Neural progenitor cell (in vitro differentiated cells): ENCODE measurements at regions not wholly inside any gene's neighbourhood (a gene's known extent, or its start where the extent isn't known, plus 50 kb on each side); places are given as distances from the start of the nearest gene placed in this dataset.

Source experiments
- DNase-seq: peaks from one replicate; pipeline ENCODE4 v3.0.0-alpha.2; 2016; ENCODE audit warnings: low spot score
- H2AFZ ChIP-seq: fragments of 200-600 bp; sonication (generic); replicated peaks from 2 replicates; pipeline ENCODE4 v1.6.1; 2016; ENCODE audit warnings: antibody characterized with exemption
- H3F3A ChIP-seq: fragments of 200-600 bp; sonication (generic); 2 replicates; pipeline ENCODE4 v1.6.1; 2016; ENCODE audit warnings: antibody characterized with exemption, low read depth
- H3K27ac ChIP-seq: fragments of 200-600 bp; sonication (generic); 2 replicates; pipeline ENCODE4 v1.5.1; 2016; ENCODE audit warnings: mild to moderate bottlenecking
- H3K27me3 ChIP-seq: fragments of 200-600 bp; sonication (generic); 2 replicates; pipeline ENCODE4 v1.6.1; 2016; ENCODE audit warnings: mild to moderate bottlenecking, moderate library complexity
- H3K36me3 ChIP-seq: fragments of 200-600 bp; sonication (generic); 2 replicates; pipeline ENCODE4 v1.5.1; 2016
- H3K4me1 ChIP-seq: fragments of 200-600 bp; sonication (generic); 2 replicates; pipeline ENCODE4 v1.6.1; 2016; ENCODE audit warnings: mixed run types
- H3K4me2 ChIP-seq: fragments of 200-600 bp; sonication (generic); 2 replicates; pipeline ENCODE4 v1.6.1; 2016
- H3K4me3 ChIP-seq: fragments of 200-600 bp; sonication (generic); 2 replicates; pipeline ENCODE4 v1.5.1; 2016
- H3K79me2 ChIP-seq: fragments of 200-600 bp; sonication (generic); 2 replicates; pipeline ENCODE4 v1.6.1; 2016; ENCODE audit warnings: low read depth
- H3K9ac ChIP-seq: fragments of 200-600 bp; sonication (generic); 2 replicates; pipeline ENCODE4 v1.6.1; 2016
- H3K9me3 ChIP-seq: fragments of 200-600 bp; sonication (generic); 2 replicates; pipeline ENCODE4 v1.5.1; 2016; ENCODE audit warnings: low read depth
- H4K20me1 ChIP-seq: fragments of 200-600 bp; sonication (generic); 2 replicates; pipeline ENCODE4 v1.6.1; 2016; ENCODE audit warnings: low read depth
- H3K27ac Mint-ChIP-seq: 3 replicates; pipeline ENCODE4 v1.8.0; 2021; ENCODE audit warnings: mixed read lengths
- H3K27me3 Mint-ChIP-seq: 2 replicates; pipeline ENCODE4 v1.8.0; 2022; ENCODE audit warnings: low read depth, mild to moderate bottlenecking, inconsistent platforms, moderate library complexity, mixed read lengths; ENCODE audit not compliant: insufficient read depth
- H3K36me3 Mint-ChIP-seq: 3 replicates; pipeline ENCODE4 v1.8.0; 2021; ENCODE audit warnings: mixed read lengths
- H3K4me1 Mint-ChIP-seq: 3 replicates; pipeline ENCODE4 v1.8.0; 2021; ENCODE audit warnings: mixed read lengths
- H3K4me3 Mint-ChIP-seq: 3 replicates; pipeline ENCODE4 v1.8.0; 2021; ENCODE audit warnings: mild to moderate bottlenecking, moderate library complexity, mixed read lengths
- H3K9me3 Mint-ChIP-seq: 3 replicates; pipeline ENCODE4 v1.8.0; 2020; ENCODE audit warnings: mixed read lengths
- EZH2 ChIP-seq: fragments of 200-600 bp; sonication (generic); IDR thresholded peaks from 2 replicates; pipeline ENCODE4 v1.6.1; 2017; ENCODE audit warnings: antibody characterized with exemption, mild to moderate bottlenecking, moderate library complexity
- EZH2phosphoT487 ChIP-seq: fragments of 200-600 bp; sonication (generic); IDR thresholded peaks from 2 replicates; pipeline ENCODE4 v1.6.1; 2017; ENCODE audit warnings: antibody characterized with exemption
- TF ChIP-seq, protein P1 (sequence below): fragments of 200-600 bp; sonication (generic); IDR thresholded peaks from 2 replicates; pipeline ENCODE4 v1.5.1; 2017; ENCODE audit warnings: antibody characterized with exemption, mild to moderate bottlenecking

DNA sequence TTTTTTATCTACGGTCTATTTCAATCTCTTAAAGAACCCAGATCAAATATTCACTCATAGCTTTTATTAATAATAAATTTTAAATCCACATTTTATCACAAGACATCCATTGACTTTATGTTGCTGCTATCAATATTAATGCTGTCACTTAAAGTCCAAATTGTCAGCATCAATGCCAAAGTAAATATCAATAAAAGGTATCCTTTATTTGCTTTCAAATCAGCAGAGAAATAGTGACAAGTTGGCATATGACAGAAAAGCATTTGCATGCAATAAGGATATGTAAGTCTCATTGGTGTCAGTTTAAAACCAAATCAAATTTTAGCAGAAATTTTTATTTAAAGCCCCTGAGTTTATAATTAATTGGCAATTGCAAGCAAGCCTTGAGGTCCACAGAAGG is 775.4 kb downstream of the ADCYAP1 start:
- Histone ChIP-seq H3K36me3 (no peaks in the 10 kb centered on the region), H3K9ac (no peak overlapping the region), H3F3A (no peaks in the 10 kb centered on the region), H3K4me3 (no peak overlapping the region), H3K4me2 (no peak overlapping the region), H3K27ac (no peak overlapping the region), H4K20me1 (no peaks in the 10 kb centered on the region), H3K9me3 (no peaks in the 10 kb centered on the region), H3K79me2 (no peaks in the 10 kb centered on the region), H2AFZ (no peak overlapping the region), H3K27me3 (no peaks in the 10 kb centered on the region), H3K4me1 (no peaks in the 10 kb centered on the region)
- DNase-seq = no peak
- TF ChIP-seq EZH2 (no peak), EZH2phosphoT487 (no peak)
- TF ChIP-seq, protein P1, sequence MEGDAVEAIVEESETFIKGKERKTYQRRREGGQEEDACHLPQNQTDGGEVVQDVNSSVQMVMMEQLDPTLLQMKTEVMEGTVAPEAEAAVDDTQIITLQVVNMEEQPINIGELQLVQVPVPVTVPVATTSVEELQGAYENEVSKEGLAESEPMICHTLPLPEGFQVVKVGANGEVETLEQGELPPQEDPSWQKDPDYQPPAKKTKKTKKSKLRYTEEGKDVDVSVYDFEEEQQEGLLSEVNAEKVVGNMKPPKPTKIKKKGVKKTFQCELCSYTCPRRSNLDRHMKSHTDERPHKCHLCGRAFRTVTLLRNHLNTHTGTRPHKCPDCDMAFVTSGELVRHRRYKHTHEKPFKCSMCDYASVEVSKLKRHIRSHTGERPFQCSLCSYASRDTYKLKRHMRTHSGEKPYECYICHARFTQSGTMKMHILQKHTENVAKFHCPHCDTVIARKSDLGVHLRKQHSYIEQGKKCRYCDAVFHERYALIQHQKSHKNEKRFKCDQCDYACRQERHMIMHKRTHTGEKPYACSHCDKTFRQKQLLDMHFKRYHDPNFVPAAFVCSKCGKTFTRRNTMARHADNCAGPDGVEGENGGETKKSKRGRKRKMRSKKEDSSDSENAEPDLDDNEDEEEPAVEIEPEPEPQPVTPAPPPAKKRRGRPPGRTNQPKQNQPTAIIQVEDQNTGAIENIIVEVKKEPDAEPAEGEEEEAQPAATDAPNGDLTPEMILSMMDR = no peak
- H3K4me3 Mint-ChIP-seq = no peak overlapping the region
- H3K27me3 Mint-ChIP-seq = no peaks in the 10 kb centered on the region
- no peak overlapping the region for H3K27ac Mint-ChIP-seq
- no peaks in the 10 kb centered on the region for H3K36me3 Mint-ChIP-seq
- H3K4me1 Mint-ChIP-seq = no peaks in the 10 kb centered on the region
- H3K9me3 Mint-ChIP-seq = no peaks in the 10 kb centered on the region

DNA sequence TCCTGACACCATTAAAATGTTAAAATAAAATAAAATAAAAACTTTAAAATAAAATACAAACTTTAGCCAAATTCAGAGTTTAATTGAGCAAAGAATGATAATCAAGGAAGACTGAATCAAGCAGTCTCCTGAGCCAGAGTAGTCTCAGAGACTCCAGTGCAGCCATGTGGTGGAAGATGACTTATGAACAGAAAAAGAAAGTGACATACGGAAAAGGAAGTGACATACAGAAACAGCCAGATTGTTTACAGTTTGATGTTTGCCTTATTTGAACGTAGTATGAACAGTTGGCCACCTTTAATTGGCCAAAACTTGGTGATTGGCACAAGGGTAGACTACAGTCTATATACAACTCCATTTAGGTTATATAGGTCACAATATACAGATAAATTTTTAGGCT is 787.2 kb downstream of the ADCYAP1 start:
- Mint-ChIP-seq H3K36me3 (no peaks in the 10 kb centered on the region), H3K4me3 (no peak overlapping the region), H3K9me3 (no peaks in the 10 kb centered on the region), H3K4me1 (peaks cover 4% of the 10 kb centered on the region), H3K27me3 (no peaks in the 10 kb centered on the region), H3K27ac (no peak overlapping the region)
- no peak for DNase-seq
- no peaks in the 10 kb centered on the region for H3K79me2 ChIP-seq
- H3K9me3 ChIP-seq = no peaks in the 10 kb centered on the region
- H3K27me3 ChIP-seq = no peaks in the 10 kb centered on the region
- H4K20me1 ChIP-seq = no peaks in the 10 kb centered on the region
- no peaks in the 10 kb centered on the region for H3K4me1 ChIP-seq
- no peak overlapping the region for H3K4me2 ChIP-seq
- no peak overlapping the region for H3K9ac ChIP-seq
- H3K4me3 ChIP-seq = no peak overlapping the region
- H3K36me3 ChIP-seq = no peaks in the 10 kb centered on the region
- H3K27ac ChIP-seq = no peak overlapping the region
- H3F3A ChIP-seq = no peaks in the 10 kb centered on the region
- TF ChIP-seq EZH2phosphoT487 = no peak
- TF ChIP-seq, protein P1 = no peak
- TF ChIP-seq EZH2 = no peak
- no peak overlapping the region for H2AFZ ChIP-seq

DNA sequence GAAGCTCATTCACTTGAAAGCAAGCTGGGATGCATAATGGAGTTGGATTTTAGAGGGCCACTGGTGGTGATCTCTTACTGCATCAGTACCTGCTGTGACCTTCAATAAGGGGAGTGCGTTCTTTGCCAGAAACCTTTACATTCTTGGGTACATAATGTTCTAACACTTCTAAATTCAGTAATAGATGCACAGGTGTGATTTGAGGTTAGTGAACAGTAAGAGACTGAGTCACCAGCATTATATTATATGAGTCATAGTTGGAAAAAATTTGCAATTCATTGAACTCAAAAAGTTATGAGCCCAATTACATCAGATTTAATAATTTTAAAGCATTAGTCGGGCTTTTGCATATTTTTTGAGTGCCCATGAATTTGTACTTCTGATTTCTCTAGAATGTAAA is 803.3 kb downstream of the ADCYAP1 start:
- TF ChIP-seq, protein P1 = no peak
- TF ChIP-seq EZH2 = no peak
- TF ChIP-seq EZH2phosphoT487 = no peak
- Histone ChIP-seq H3K4me2 (no peak overlapping the region), H3K4me3 (no peak overlapping the region), H3K4me1 (no peaks in the 10 kb centered on the region), H2AFZ (no peak overlapping the region), H3K79me2 (no peaks in the 10 kb centered on the region), H3F3A (no peaks in the 10 kb centered on the region), H3K27me3 (no peaks in the 10 kb centered on the region), H3K36me3 (no peaks in the 10 kb centered on the region), H3K9me3 (no peaks in the 10 kb centered on the region), H3K27ac (no peak overlapping the region), H4K20me1 (no peaks in the 10 kb centered on the region), H3K9ac (no peak overlapping the region)
- H3K27me3 Mint-ChIP-seq = no peaks in the 10 kb centered on the region
- H3K4me3 Mint-ChIP-seq = no peak overlapping the region
- no peaks in the 10 kb centered on the region for H3K36me3 Mint-ChIP-seq
- DNase-seq = no peak
- no peak overlapping the region for H3K27ac Mint-ChIP-seq
- no peaks in the 10 kb centered on the region for H3K4me1 Mint-ChIP-seq
- peaks cover 2% of the 10 kb centered on the region for H3K9me3 Mint-ChIP-seq

DNA sequence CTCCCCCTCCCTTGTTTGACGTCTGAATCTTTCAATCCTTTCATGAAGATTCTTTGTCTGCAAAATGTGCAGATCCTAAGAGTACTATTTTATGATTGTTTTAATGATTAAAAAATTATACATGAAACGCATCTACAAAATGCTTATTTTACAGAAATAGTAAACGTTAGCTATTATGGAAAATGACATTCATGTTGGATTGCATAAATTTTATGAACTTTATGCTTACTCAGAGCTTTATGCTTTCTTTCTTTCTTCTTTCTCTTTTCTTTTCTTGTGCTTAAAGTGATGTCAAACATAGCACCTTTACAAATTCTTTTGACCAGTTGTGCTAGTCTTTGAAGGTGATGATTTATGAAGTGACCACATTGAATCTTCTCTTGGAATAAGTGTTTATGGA is 805.4 kb downstream of the ADCYAP1 start:
- Histone ChIP-seq H3K79me2 (no peaks in the 10 kb centered on the region), H3K4me2 (no peak overlapping the region), H3K9ac (no peak overlapping the region), H3K27ac (no peak overlapping the region), H3K9me3 (no peaks in the 10 kb centered on the region), H3K36me3 (no peaks in the 10 kb centered on the region), H2AFZ (no peak overlapping the region), H4K20me1 (no peaks in the 10 kb centered on the region), H3K4me3 (no peak overlapping the region), H3K4me1 (no peaks in the 10 kb centered on the region), H3K27me3 (no peaks in the 10 kb centered on the region), H3F3A (no peaks in the 10 kb centered on the region)
- Mint-ChIP-seq H3K4me3 (no peak overlapping the region), H3K36me3 (no peaks in the 10 kb centered on the region), H3K27me3 (no peaks in the 10 kb centered on the region), H3K27ac (no peak overlapping the region), H3K9me3 (peaks cover 2% of the 10 kb centered on the region), H3K4me1 (no peaks in the 10 kb centered on the region)
- DNase-seq = no peak
- TF ChIP-seq EZH2phosphoT487 (no peak), EZH2 (no peak)
- TF ChIP-seq, protein P1 = no peak
